ENCODE measurements at regions not wholly inside any gene's neighbourhood (a gene's known extent, or its start where the extent isn't known, plus 50 kb on each side); places are given as distances from the start of the nearest gene placed in this dataset.

GRCh38 chr6:126134491-126134890, 148.2 kb downstream of the TRMT11 start:
- TF ChIP-seq EZH2 (IDR thresholded peaks at IDR 0.05) (no peak), POLR2AphosphoS5 (IDR thresholded peaks at IDR 0.05; ENCODE audit: borderline replicate concordance, low read depth, low read length) (no peak), FOXP2 (optimal IDR thresholded peaks at IDR 0.05; ENCODE audit: control extremely low read depth, extremely low read length, insufficient read depth) (no peak)
